NCI-H1930 (cell line): ENCODE measurements at regions not wholly inside any gene's neighbourhood (a gene's known extent, or its start where the extent isn't known, plus 50 kb on each side); places are given as distances from the start of the nearest gene placed in this dataset.

Source experiments
- DNase-seq, 2 experiments: peaks; one replicate each; lab custom pipeline; 2025; lab: John Stamatoyannopoulos, UW

GRCh38 chr20:55783381-55783780 is 221.9 kb downstream of the CBLN4 start:
- DNase-seq = no peak

- DNase-seq = no peak
Observed at GRCh38 chr20:55782912-55783253, 222.4 kb downstream of the CBLN4 start.

GRCh38 chr20:55782224-55782911 is 223.0 kb downstream of the CBLN4 start:
- no peak for DNase-seq

- DNase-seq = no peak
Observed at GRCh38 chr20:55778796-55779195, 226.5 kb downstream of the CBLN4 start.

- no peak for DNase-seq
Observed at GRCh38 chr20:55777641-55778040, 227.7 kb downstream of the CBLN4 start.

- DNase-seq = no peak
Observed at GRCh38 chr20:55776176-55776575, 229.1 kb downstream of the CBLN4 start.

- DNase-seq = no peak
Observed at GRCh38 chr20:55774628-55775027, 230.7 kb downstream of the CBLN4 start.

GRCh38 chr20:55761797-55762196 is 243.5 kb downstream of the CBLN4 start:
- no peak for DNase-seq

- no peak for DNase-seq
Observed at GRCh38 chr20:55761100-55761499, 244.2 kb downstream of the CBLN4 start.

GRCh38 chr20:55760586-55760985 is 244.7 kb downstream of the CBLN4 start:
- no peak for DNase-seq

GRCh38 chr20:55755861-55756260 is 249.5 kb downstream of the CBLN4 start:
- no peak for DNase-seq

- DNase-seq = no peak
Observed at GRCh38 chr20:55755411-55755810, 249.9 kb downstream of the CBLN4 start.

GRCh38 chr20:55746723-55747122 is 258.6 kb downstream of the CBLN4 start:
- no peak for DNase-seq

- DNase-seq = no peak
Observed at GRCh38 chr20:55745840-55746239, 259.5 kb downstream of the CBLN4 start.

- no peak for DNase-seq
Observed at GRCh38 chr20:55744896-55745295, 260.4 kb downstream of the CBLN4 start.

GRCh38 chr20:55741801-55742200 is 263.5 kb downstream of the CBLN4 start:
- no peak for DNase-seq

GRCh38 chr20:55740076-55740475 is 265.2 kb downstream of the CBLN4 start:
- DNase-seq = no peak

GRCh38 chr20:55730321-55730720 is 275.0 kb downstream of the CBLN4 start:
- no peak for DNase-seq

GRCh38 chr20:55714736-55715135 is 290.6 kb downstream of the CBLN4 start:
- no peak for DNase-seq

- DNase-seq = no peak
Observed at GRCh38 chr20:55714082-55714481, 291.2 kb downstream of the CBLN4 start.

- no peak for DNase-seq
Observed at GRCh38 chr20:55704458-55704857, 300.9 kb downstream of the CBLN4 start.

- DNase-seq = no peak
Observed at GRCh38 chr20:55701467-55701866, 303.9 kb downstream of the CBLN4 start.

- DNase-seq = no peak
Observed at GRCh38 chr20:55696520-55696919, 308.8 kb downstream of the CBLN4 start.

GRCh38 chr20:55693641-55694040 is 311.7 kb downstream of the CBLN4 start:
- DNase-seq = no peak

GRCh38 chr20:55685841-55686240 is 319.5 kb downstream of the CBLN4 start:
- DNase-seq = no peak
